ENCODE measurements at regions not wholly inside any gene's neighbourhood (a gene's known extent, or its start where the extent isn't known, plus 50 kb on each side); places are given as distances from the start of the nearest gene placed in this dataset.
"Not testable (repeated sequence)": the region's sequence is repeated elsewhere in the genome, so short reads cannot be mapped to it uniquely, and the experiment has no call there.

DNA sequence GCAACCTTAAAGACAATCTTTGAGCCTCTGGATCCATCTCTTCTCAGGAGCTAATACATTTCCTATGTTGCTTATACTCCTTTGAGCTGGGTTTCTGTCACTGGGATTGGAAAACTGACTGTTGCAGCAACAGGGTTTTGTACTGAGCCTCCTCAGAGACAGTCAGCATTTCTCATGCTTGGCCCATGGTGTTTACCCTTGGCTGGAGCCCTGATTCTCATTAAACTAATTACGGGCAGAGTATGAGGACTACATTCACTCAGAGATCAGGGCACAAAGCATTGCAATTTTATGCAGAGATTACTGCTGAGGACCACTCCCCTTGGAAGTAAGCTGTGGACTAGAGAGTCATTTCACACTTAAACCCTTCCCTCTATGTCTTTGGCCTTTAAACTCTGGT lies 134.5 kb downstream of the LRIG2 start:
- Histone ChIP-seq H3K27ac (no peak overlapping the region), H3K36me3 (no peaks in the 10 kb centered on the region), H3K27me3 (peaks cover 0 to 2% (median 0%) of the 10 kb centered on the region in 3 donors), H3K4me3 (no peak overlapping the region), H3K4me1 (no peaks in the 10 kb centered on the region), H3K9me3 (no peaks in the 10 kb centered on the region)
- ATAC-seq (no peak), DNase-seq (no peak)
- TF ChIP-seq POLR2A (IDR thresholded peaks at IDR 0.05) (no peak), CTCF (IDR thresholded peaks at IDR 0.05 in 4 of 5, conservative IDR thresholded peaks at IDR 0.05 in 1 of 5) (no peak)
- in situ Hi-C loops (cut with MboI; ENCODE audit: low sequenced_read_pairs in 4 of 4): no loop called here
- intact Hi-C loops (cut with DNase I; ENCODE audit: low total_unique reads): no loop called here

DNA sequence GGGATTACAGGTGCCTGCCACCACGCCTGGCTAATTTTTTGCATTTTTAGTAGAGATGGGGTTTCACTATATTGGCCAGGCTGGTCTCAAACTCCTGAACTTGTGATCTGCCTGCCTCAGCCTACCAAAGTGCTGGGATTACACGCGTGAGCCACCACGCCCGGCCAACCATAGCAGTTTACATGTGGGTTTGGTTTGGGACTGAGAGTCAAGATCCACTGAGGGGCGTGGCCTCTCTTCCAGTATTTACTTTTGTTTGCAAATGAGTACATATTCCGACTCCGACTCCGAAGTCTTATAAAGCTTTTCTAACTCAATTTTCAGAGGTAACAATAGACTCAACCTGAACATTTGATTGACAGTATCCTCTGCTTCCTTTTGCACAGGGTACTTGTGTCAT lies 135.4 kb downstream of the LRIG2 start:
- H3K27me3 ChIP-seq; H3K4me1 ChIP-seq; H3K27ac ChIP-seq; intact Hi-C loops (cut with DNase I; ENCODE audit: low total_unique reads); H3K36me3 ChIP-seq; ATAC-seq; H3K9me3 ChIP-seq; H3K4me3 ChIP-seq; DNase-seq; in situ Hi-C loops (cut with MboI; ENCODE audit: low sequenced_read_pairs in 4 of 4): not testable (repeated sequence)

- DNase-seq (no peak), ATAC-seq (no peak)
- Histone ChIP-seq H3K4me3 (no peak overlapping the region), H3K27me3 (peaks cover 0 to 2% (median 0%) of the 10 kb centered on the region in 3 donors), H3K4me1 (no peaks in the 10 kb centered on the region), H3K9me3 (no peaks in the 10 kb centered on the region), H3K36me3 (no peaks in the 10 kb centered on the region), H3K27ac (no peak overlapping the region)
- in situ Hi-C loops (cut with MboI; ENCODE audit: low sequenced_read_pairs in 4 of 4): no loop called here
- intact Hi-C loops (cut with DNase I; ENCODE audit: low total_unique reads): no loop called here
- TF ChIP-seq POLR2A (IDR thresholded peaks at IDR 0.05) (no peak), CTCF (IDR thresholded peaks at IDR 0.05 in 4 of 5, conservative IDR thresholded peaks at IDR 0.05 in 1 of 5) (no peak)
Measured at GRCh38 chr1:113210248-113210647, 137.2 kb downstream of the LRIG2 start.

- no peaks in the 10 kb centered on the region for H3K36me3 ChIP-seq
- ATAC-seq (no peak), DNase-seq (no peak)
- H3K4me3 ChIP-seq: no peak overlapping the region
- TF ChIP-seq POLR2A (IDR thresholded peaks at IDR 0.05) (no peak), CTCF (IDR thresholded peaks at IDR 0.05 in 4 of 5, conservative IDR thresholded peaks at IDR 0.05 in 1 of 5) (no peak)
- intact Hi-C loops (cut with DNase I; ENCODE audit: low total_unique reads): no loop called here
- H3K27me3 ChIP-seq: peaks cover 0 to 2% (median 0%) of the 10 kb centered on the region in 3 donors
- H3K27ac ChIP-seq: no peak overlapping the region
- in situ Hi-C loops (cut with MboI; ENCODE audit: low sequenced_read_pairs in 4 of 4): no loop called here
- H3K4me1 ChIP-seq: no peaks in the 10 kb centered on the region
- H3K9me3 ChIP-seq: no peaks in the 10 kb centered on the region
Measured at GRCh38 chr1:113211467-113211866, 138.5 kb downstream of the LRIG2 start.

- Histone ChIP-seq H3K9me3 (no peaks in the 10 kb centered on the region), H3K36me3 (no peaks in the 10 kb centered on the region), H3K27ac (no peak overlapping the region), H3K27me3 (peaks cover 0 to 2% (median 0%) of the 10 kb centered on the region in 3 donors), H3K4me3 (no peak overlapping the region), H3K4me1 (no peaks in the 10 kb centered on the region)
- no peak for TF ChIP-seq CTCF (IDR thresholded peaks at IDR 0.05 in 4 of 5, conservative IDR thresholded peaks at IDR 0.05 in 1 of 5)
- no peak for TF ChIP-seq POLR2A (IDR thresholded peaks at IDR 0.05)
- no peak for DNase-seq
- intact Hi-C loops (cut with DNase I; ENCODE audit: low total_unique reads) (no loop called here), in situ Hi-C loops (cut with MboI; ENCODE audit: low sequenced_read_pairs in 4 of 4) (no loop called here)
- no peak for ATAC-seq
Measured at GRCh38 chr1:113215015-113215414, 142.0 kb downstream of the LRIG2 start.
